ENCODE measurements at regions not wholly inside any gene's neighbourhood (a gene's known extent, or its start where the extent isn't known, plus 50 kb on each side); places are given as distances from the start of the nearest gene placed in this dataset.

GRCh38 chr1:183736343-183736742 lies 68.6 kb upstream of the RGL1 start:
- TF ChIP-seq, protein P1, sequence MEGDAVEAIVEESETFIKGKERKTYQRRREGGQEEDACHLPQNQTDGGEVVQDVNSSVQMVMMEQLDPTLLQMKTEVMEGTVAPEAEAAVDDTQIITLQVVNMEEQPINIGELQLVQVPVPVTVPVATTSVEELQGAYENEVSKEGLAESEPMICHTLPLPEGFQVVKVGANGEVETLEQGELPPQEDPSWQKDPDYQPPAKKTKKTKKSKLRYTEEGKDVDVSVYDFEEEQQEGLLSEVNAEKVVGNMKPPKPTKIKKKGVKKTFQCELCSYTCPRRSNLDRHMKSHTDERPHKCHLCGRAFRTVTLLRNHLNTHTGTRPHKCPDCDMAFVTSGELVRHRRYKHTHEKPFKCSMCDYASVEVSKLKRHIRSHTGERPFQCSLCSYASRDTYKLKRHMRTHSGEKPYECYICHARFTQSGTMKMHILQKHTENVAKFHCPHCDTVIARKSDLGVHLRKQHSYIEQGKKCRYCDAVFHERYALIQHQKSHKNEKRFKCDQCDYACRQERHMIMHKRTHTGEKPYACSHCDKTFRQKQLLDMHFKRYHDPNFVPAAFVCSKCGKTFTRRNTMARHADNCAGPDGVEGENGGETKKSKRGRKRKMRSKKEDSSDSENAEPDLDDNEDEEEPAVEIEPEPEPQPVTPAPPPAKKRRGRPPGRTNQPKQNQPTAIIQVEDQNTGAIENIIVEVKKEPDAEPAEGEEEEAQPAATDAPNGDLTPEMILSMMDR (IDR thresholded peaks at IDR 0.05) = no peak
- intact Hi-C loops (cut with DNase I) = no loop called here
- Histone ChIP-seq H3K4me1 (peaks cover 17 to 19% of the 10 kb centered on the region in 2 donors), H3K36me3 (no peaks in the 10 kb centered on the region), H3K27ac (no peak overlapping the region), H3K27me3 (no peaks in the 10 kb centered on the region), H3K4me3 (no peak overlapping the region), H3K9me3 (no peaks in the 10 kb centered on the region)
- DNase-seq (no peak), ATAC-seq (no peak)

- Histone ChIP-seq H3K27ac (peak overlapping the region; percentile 35 to 38), H3K4me3 (no peak overlapping the region), H3K4me1 (peaks cover 17 to 19% of the 10 kb centered on the region in 2 donors), H3K9me3 (no peaks in the 10 kb centered on the region), H3K36me3 (no peaks in the 10 kb centered on the region), H3K27me3 (no peaks in the 10 kb centered on the region)
- TF ChIP-seq, protein P1 (IDR thresholded peaks at IDR 0.05) = no peak
- intact Hi-C loops (cut with DNase I) = no loop called here
- ATAC-seq (peak; percentile 39), DNase-seq (peak in 2 of 4 donors; percentile 48 to 68)
Measured at GRCh38 chr1:183735069-183735860, 69.7 kb upstream of the RGL1 start.

DNA sequence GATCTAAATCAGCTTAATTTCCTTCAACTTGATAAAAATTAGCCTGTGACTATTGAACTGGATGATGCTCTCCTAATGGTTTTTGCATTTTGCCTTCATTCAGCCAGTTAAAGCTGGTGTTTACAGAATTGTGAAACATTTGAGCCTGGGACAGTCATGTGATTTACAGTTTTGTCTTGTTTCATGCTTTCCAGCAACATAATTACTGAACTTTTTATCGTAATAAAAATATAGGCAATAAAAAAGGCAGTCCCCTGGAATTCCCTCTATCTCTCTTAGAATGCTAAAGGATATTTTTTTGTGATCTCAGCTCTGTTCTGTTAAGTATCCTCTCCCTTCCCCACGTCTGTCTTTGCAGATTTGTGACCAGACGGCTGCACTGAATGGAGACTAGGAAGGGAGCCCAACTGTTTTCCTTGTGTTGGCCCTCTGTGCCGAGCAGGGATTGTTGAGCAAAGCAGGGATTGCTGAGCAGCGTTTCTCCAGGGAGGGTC lies 70.3 kb upstream of the RGL1 start:
- no peaks in the 10 kb centered on the region for H3K9me3 ChIP-seq
- no peak overlapping the region for H3K4me3 ChIP-seq
- peaks cover 17 to 19% of the 10 kb centered on the region in 2 donors for H3K4me1 ChIP-seq
- H3K27me3 ChIP-seq = no peaks in the 10 kb centered on the region
- peak overlapping the region; percentile 38 to 60 for H3K27ac ChIP-seq
- intact Hi-C loops (cut with DNase I) = no loop called here
- TF ChIP-seq, protein P1 (IDR thresholded peaks at IDR 0.05) = no peak
- H3K36me3 ChIP-seq = no peaks in the 10 kb centered on the region
- DNase-seq = peak in 3 of 4 donors; percentile 35 to 85 (median 73)
- ATAC-seq = peak; percentile 75

DNA sequence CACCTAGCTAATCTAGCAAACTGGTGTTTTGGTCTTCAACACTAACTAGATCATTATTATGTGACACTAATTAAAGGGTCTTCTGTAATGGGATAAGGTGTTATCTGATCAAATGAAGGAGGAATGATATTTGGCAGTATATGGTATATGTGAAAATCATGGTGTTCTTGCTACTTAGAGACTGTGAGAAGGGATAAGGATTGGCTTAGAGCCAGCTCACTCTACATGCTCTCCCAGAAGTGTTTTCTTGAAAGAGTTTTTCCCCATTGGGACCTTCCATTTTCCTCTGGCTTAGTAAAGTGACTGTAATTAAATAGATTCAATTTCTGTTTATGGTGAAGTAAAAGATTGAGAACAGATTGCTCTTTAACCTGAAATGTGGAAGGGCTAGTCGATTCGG lies 71.2 kb upstream of the RGL1 start:
- H3K27me3 ChIP-seq = no peaks in the 10 kb centered on the region
- H3K4me3 ChIP-seq = no peak overlapping the region
- no peak for ATAC-seq
- peak overlapping the region in 1 of 2 donors; percentile 60 for H3K27ac ChIP-seq
- H3K4me1 ChIP-seq = peaks cover 17 to 19% of the 10 kb centered on the region in 2 donors
- no peaks in the 10 kb centered on the region for H3K36me3 ChIP-seq
- H3K9me3 ChIP-seq = no peaks in the 10 kb centered on the region
- TF ChIP-seq, protein P1 (IDR thresholded peaks at IDR 0.05) = no peak
- intact Hi-C loops (cut with DNase I) = no loop called here
- DNase-seq = peak in 1 of 4 donors; percentile 59

GRCh38 chr1:183732236-183732880 lies 72.6 kb upstream of the RGL1 start:
- no peak overlapping the region for H3K27ac ChIP-seq
- intact Hi-C loops (cut with DNase I) = no loop called here
- DNase-seq = peak in 2 of 4 donors; percentile 74 to 78
- H3K36me3 ChIP-seq = no peaks in the 10 kb centered on the region
- no peak for ATAC-seq
- no peak overlapping the region for H3K4me3 ChIP-seq
- peaks cover 17 to 19% of the 10 kb centered on the region in 2 donors for H3K4me1 ChIP-seq
- H3K27me3 ChIP-seq = no peaks in the 10 kb centered on the region
- TF ChIP-seq, protein P1 (IDR thresholded peaks at IDR 0.05) = no peak
- no peaks in the 10 kb centered on the region for H3K9me3 ChIP-seq

Measured in left lung (tissue), 4 donors.